PFSK-1 (cell line): ENCODE measurements at regions not wholly inside any gene's neighbourhood (a gene's known extent, or its start where the extent isn't known, plus 50 kb on each side); places are given as distances from the start of the nearest gene placed in this dataset.

Experiments used
- FOXP2 ChIP-seq: optimal IDR thresholded peaks from 2 replicates; pipeline ENCODE3; 2011; ENCODE audit warnings: borderline replicate concordance, control low read depth, inconsistent platforms; ENCODE audit not compliant: insufficient read depth; ENCODE audit errors: extremely low read length, extremely low read depth
- POLR2AphosphoS5 ChIP-seq: IDR thresholded peaks from 2 replicates; pipeline ENCODE4 v1.6.1; 2012; ENCODE audit warnings: low read depth, mild to moderate bottlenecking, control low read depth, low read length, moderate library complexity
- SIN3A ChIP-seq: IDR thresholded peaks from 2 replicates; pipeline ENCODE4 v1.6.1; 2012; ENCODE audit warnings: mild to moderate bottlenecking, low read length, moderate library complexity, borderline replicate concordance; ENCODE audit not compliant: insufficient read depth
- TAF1 ChIP-seq: IDR thresholded peaks from 2 replicates; pipeline ENCODE4 v1.6.1; 2012; ENCODE audit warnings: low read length, control low read depth, borderline replicate concordance; ENCODE audit not compliant: insufficient read depth
- TF ChIP-seq, protein P1 (sequence below), 2 experiments: IDR thresholded peaks; 2 replicates each; pipeline versions ENCODE4 v1.6.1 to v1.8.0; 2011 to 2012; ENCODE audit warnings: low read depth in 2 of 2, low read length in 2 of 2, control low read depth in 1 of 2, inconsistent platforms in 1 of 2, mild to moderate bottlenecking in 1 of 2, moderate library complexity in 1 of 2; ENCODE audit not compliant: insufficient read depth in 1 of 2

- no peak for TF ChIP-seq TAF1
- TF ChIP-seq SIN3A, result no peak
- TF ChIP-seq, protein P1, sequence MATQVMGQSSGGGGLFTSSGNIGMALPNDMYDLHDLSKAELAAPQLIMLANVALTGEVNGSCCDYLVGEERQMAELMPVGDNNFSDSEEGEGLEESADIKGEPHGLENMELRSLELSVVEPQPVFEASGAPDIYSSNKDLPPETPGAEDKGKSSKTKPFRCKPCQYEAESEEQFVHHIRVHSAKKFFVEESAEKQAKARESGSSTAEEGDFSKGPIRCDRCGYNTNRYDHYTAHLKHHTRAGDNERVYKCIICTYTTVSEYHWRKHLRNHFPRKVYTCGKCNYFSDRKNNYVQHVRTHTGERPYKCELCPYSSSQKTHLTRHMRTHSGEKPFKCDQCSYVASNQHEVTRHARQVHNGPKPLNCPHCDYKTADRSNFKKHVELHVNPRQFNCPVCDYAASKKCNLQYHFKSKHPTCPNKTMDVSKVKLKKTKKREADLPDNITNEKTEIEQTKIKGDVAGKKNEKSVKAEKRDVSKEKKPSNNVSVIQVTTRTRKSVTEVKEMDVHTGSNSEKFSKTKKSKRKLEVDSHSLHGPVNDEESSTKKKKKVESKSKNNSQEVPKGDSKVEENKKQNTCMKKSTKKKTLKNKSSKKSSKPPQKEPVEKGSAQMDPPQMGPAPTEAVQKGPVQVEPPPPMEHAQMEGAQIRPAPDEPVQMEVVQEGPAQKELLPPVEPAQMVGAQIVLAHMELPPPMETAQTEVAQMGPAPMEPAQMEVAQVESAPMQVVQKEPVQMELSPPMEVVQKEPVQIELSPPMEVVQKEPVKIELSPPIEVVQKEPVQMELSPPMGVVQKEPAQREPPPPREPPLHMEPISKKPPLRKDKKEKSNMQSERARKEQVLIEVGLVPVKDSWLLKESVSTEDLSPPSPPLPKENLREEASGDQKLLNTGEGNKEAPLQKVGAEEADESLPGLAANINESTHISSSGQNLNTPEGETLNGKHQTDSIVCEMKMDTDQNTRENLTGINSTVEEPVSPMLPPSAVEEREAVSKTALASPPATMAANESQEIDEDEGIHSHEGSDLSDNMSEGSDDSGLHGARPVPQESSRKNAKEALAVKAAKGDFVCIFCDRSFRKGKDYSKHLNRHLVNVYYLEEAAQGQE (IDR thresholded peaks at IDR 0.05; ENCODE audit: insufficient read depth in 1 of 2, low read depth in 2 of 2, low read length in 2 of 2), result no peak
- TF ChIP-seq FOXP2, result no peak
- TF ChIP-seq POLR2AphosphoS5, result no peak
These were observed 1058.4 kb downstream of the SORCS3 start for GRCh38 chr10:105699504-105699903.

DNA sequence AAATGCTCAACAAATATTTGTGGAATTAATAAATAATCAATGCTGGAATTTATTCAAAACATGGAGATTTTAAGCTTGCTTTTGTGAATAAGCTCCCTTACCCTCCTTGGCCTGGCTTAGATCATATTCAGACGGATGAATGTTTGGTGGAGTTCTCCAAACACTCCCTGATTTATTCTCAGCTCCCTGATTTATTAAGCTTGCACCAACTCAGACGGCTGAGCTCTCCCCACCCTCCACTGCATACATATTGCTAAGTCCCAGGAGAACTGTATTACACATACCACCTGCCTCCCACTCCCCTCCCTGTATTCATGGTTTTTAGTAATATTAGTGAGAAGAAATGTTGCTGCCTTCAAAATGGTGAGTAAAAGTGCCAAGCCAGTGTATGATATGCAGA, 1057.5 kb downstream of the SORCS3 start:
- TF ChIP-seq, protein P1 (IDR thresholded peaks at IDR 0.05; ENCODE audit: insufficient read depth in 1 of 2, low read depth in 2 of 2, low read length in 2 of 2), result no peak
- TF ChIP-seq TAF1 (no peak), SIN3A (no peak), POLR2AphosphoS5 (no peak), FOXP2 (no peak)

DNA sequence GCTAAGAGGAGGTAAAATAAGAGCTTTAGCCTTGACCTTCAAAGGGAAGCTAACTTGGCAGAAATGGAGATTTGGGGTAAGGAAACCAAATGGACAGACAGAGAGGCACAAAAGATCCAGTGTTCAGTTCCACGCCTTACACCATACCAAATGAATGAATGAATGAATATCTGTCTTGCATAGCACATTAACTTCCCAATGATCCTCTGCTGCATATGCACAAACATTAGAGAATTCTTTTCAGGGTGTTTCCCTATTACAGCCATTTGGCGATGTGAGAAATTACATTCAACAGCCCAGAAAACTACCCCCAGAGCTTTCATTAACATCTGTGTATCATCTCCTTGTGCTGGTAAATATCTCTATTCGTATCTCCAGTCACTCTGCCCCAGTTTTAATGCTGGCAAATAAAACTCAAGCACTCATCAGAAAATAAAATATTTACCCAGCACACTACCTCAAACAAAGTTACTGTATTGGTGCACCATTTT, 1056.2 kb downstream of the SORCS3 start:
- no peak for TF ChIP-seq POLR2AphosphoS5
- no peak for TF ChIP-seq TAF1
- no peak for TF ChIP-seq FOXP2
- TF ChIP-seq SIN3A, result no peak
- TF ChIP-seq, protein P1 (IDR thresholded peaks at IDR 0.05; ENCODE audit: insufficient read depth in 1 of 2, low read depth in 2 of 2, low read length in 2 of 2), result no peak

- no peak for TF ChIP-seq POLR2AphosphoS5
- TF ChIP-seq TAF1, result no peak
- no peak for TF ChIP-seq FOXP2
- TF ChIP-seq, protein P1 (IDR thresholded peaks at IDR 0.05; ENCODE audit: insufficient read depth in 1 of 2, low read depth in 2 of 2, low read length in 2 of 2), result no peak
- no peak for TF ChIP-seq SIN3A
These were observed 1050.7 kb downstream of the SORCS3 start for GRCh38 chr10:105691811-105692210.

DNA sequence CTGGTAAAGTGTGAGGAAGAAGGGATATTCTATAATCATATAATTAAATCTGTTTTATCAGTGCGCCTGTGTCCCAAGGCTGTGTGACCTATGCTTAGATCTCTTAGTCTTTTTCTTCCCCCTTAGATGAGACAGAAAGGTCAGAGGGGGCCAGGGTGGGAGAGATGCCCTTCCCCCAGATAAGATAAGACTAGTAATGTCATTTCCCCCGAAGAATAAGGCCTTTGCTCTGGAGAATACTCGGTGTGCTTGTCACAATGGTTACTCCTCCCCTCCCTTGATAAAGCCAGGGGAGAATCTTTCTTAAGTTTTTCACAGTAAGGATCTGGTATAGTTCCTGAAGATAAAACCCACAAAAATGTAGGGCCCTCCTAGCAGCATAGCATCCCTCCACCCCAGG, 1041.8 kb downstream of the SORCS3 start:
- TF ChIP-seq FOXP2 (no peak), POLR2AphosphoS5 (no peak), TAF1 (no peak), SIN3A (no peak)
- TF ChIP-seq, protein P1 (IDR thresholded peaks at IDR 0.05; ENCODE audit: insufficient read depth in 1 of 2, low read depth in 2 of 2, low read length in 2 of 2), result no peak
